ENCODE measurements at regions not wholly inside any gene's neighbourhood (a gene's known extent, or its start where the extent isn't known, plus 50 kb on each side); places are given as distances from the start of the nearest gene placed in this dataset.

GRCh38 chr12:33006106-33006505 lies 109.5 kb upstream of the PKP2 start:
- TF ChIP-seq POLR2A (IDR thresholded peaks at IDR 0.05): no peak
- no peak for TF ChIP-seq CTCF (IDR thresholded peaks at IDR 0.05)
